Left forelimb (tissue), 1 donor: ENCODE measurements at regions not wholly inside any gene's neighbourhood (a gene's known extent, or its start where the extent isn't known, plus 50 kb on each side); places are given as distances from the start of the nearest gene placed in this dataset.
A peak's percentile ranks its signal among the peaks of the same experiment; 100 is the strongest.

Source experiments
- DNase-seq: peaks from one replicate; pipeline ENCODE4 v3.0.0-alpha.2; 2018; ENCODE audit warnings: low spot score

DNA sequence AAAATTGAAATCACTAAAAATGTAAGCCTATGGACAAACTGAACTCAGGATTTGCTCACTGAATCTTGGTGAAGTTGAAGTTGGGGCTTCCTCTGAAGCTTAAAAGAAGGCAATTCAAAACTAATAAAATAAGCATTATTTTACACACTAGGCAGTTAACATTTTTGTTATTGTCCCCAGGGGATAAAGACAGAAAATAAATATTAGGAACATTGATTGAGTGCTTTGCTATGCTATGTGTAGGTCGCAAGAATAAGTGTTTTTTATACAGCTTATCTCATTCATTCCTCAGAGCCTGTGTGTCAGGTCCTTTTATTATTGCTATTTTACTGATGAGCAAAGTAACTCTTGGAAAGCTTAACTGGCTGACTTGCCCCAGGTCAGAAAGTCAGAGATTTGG lies 82.2 kb downstream of the ZNF608 start:
- no peak for DNase-seq

DNA sequence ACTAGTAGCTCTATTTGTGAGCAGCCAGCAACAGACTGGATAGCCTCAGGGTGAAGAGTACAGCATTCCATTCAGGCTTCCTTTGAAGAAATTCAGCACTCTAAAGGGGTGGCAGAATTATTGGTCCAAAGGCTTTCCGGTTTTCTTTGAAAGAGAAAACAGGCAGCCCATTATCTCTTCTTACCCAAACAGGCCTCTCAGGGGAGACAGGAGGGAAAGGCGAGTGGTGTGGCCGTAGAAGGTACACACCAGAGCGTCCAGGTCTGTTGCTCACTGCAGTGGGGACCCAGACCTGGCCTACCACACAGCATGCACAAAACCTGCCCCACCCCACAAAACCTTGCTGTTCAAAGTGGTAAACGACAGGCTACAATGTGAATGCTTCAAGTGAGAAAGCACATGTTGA lies 83.3 kb downstream of the ZNF608 start:
- no peak for DNase-seq

GRCh38 chr5:124662181-124662781 lies 84.2 kb downstream of the ZNF608 start:
- no peak for DNase-seq

DNA sequence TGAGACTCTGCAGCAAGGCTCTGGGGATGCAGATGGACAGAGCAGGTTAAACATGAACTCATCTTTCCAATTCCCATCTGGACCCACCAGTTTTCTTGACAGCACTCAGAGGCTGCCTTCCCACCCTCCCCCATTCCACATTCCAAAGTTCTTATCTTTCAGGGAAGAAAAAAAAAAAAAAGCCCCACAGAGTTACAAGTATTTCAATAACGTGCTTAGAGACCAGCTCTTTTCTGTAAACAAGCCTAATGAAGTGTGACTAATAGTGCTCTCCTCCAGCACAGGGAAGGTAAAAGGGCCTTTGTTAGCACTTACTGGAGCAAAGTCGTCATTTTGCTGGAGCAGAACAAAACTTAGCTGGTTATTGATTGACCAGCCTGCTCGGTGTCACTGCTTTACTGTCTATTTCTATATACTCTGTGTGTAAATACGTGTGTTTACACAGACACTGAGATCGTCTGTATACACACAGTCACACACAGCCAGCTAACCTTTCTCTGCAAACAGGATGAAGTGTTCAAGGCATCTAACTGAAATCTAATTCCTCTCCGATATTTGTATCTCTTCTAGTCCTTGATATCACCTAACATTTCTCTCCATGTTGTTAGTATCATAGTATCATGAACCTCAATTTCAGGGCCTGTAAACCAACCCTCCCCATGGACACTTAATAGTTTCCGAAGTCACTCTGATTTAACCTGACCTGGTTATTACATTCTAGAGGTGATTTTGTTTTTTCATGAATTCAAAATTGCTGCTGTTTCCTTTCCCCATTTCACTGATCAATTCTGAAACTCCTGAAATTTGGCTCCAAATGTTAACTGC lies 84.9 kb downstream of the ZNF608 start:
- DNase-seq, result no peak

DNA sequence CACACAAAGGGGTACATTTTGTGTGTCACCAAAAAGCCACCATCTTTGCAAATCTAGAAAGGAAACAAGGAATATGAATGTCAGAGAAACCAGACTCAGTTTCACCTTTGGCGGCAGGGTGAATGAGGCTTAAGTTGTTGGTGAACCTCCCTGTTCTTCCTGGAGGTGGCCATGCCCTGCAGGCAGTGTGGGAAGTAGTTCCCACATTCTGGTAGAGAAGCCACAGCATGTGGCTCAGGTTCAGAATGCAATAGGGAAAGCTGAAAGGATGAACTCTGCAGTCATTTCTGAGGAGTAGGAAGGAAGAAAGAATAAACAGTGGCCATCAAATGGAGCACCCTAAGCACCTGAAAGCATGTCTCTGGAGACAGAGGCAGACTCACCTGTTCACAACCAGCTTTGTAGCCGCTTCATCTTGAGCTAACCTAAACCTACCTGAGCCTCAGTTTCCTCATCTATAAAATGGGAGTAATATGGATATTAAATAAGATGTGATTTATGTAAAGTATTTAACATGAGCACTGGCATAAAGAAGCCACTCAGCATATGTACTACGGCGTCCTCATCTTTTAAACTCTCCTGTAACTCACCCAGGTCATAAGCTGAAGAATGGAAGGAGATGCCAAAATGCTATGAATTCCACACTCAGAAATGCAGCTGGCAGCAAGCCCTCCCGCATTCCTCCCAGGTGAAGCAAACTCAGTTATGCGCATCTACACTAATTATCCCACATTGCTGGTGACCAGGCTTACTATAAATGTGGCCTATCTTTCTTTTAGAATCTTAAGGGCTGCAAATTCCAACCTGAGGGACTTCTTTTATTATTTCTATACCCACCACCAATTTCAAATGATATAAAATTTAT lies 86.0 kb downstream of the ZNF608 start:
- DNase-seq, result no peak

DNA sequence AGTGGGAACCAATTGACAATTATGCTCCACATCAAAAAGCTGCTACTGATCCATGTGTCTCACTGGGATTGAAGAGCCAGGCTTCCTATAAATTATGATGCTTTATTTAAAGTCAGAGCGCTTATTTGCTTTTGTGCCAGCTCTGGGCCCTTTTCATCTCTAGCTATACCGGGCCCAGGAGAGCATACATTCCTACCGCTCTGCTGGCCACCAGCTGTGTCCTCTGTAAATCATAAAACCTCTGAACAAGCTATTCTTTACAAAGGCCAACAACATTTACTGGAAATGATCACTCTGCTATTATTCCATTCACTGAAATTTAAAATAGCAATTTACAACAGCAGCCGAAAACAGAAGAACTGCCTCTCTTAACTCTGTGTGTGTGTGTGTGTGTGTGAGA lies 86.6 kb downstream of the ZNF608 start:
- DNase-seq, result no peak

DNA sequence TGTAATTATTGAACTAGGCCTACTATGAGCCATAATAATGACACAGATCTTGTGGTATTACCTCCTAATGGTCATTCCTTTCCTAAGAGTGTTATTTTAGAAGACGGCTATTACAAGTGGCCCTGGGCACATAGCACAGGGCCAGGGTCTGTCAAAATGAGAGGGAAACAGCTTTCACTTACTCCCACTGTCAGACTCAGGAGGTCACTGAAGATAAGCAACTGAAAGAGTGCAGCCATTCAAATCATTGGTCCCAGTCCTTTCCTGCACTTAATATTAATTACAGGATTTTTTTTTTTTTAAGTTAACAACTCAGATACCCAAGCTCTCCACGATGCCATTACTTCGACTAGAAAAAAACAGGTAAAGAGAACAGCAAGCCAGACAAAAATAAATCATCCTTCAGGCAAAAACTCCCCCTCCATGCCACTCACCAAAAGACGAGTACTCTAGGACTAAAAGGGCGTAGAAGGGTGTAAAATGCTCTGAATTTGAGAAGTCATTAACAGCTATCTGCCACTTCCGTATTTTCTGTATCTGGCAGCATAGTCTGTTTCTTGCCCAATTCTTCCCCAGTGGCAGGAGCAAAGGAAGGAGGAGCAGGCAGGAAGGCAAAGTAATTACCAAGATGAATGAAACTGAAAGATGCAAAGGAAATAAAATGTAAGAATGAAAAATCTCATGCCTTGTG lies 87.4 kb downstream of the ZNF608 start:
- no peak for DNase-seq

DNA sequence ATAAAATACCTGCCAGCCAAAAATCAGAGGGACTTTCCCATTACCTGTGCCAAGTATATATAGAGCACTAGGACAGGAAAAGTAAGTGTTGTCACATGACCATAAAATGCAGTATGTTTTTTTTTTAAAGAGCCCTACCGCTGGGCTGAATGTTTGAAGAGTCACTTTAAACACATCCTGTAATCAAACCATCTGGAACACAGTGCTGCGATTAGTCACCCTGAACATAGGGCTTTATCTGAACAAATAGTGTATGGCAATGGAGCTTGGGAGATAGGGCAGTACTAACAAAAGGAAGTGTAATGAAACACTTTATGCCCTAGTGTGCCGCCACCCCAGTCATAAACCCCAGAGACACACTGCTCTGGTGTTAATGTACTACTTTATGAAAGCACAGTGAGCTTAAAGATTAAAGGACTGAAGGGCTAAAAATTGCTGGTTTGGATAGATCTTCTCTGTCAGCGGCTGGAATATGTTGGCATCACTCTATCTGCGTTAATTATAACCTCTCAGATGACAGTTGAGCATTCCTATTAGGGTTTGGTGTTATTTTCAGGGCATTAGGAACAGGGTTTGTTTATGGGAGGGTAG lies 90.4 kb downstream of the ZNF608 start:
- DNase-seq, result no peak

- DNase-seq, result no peak
Measured at GRCh38 chr5:124655251-124655917, 91.1 kb downstream of the ZNF608 start.

- DNase-seq, result no peak
Measured at GRCh38 chr5:124654418-124654817, 92.0 kb downstream of the ZNF608 start.

DNA sequence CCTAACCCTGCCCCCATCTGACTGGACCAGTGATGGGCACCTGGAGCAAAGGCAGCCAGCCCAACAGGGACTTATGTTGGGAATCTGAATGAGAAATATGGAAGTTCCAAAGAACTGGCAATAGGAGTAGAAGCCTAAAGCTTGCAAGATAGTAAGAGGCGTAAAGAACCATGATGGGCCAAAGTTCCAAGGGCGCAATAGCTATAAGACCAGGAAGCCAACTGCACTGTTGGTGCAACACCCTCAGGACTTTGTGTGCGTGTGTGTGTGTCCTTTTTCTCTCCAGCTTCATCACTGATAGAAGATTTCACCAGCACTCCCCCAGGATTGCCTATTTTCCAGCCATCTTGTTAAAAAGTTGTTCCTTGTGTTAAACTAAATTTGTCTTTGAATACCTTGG lies 92.8 kb downstream of the ZNF608 start:
- no peak for DNase-seq

GRCh38 chr5:124652892-124653441 lies 93.5 kb downstream of the ZNF608 start:
- no peak for DNase-seq

DNA sequence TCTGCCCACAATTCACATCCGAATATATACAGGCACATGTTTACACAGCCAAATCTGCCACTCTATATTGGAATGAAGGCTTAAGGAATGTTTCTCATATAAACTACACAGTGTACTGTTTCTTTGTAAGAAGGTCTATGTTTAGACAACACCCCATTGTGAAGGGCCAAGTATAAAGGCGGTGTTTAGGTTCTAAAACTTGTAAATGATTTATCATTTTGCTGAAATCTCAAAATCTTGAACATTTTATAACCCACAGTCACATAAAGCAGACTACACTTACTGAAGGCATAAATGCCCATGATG lies 94.0 kb downstream of the ZNF608 start:
- DNase-seq, result no peak

GRCh38 chr5:124651663-124652513 lies 94.6 kb downstream of the ZNF608 start:
- DNase-seq, result peak; percentile 91

DNA sequence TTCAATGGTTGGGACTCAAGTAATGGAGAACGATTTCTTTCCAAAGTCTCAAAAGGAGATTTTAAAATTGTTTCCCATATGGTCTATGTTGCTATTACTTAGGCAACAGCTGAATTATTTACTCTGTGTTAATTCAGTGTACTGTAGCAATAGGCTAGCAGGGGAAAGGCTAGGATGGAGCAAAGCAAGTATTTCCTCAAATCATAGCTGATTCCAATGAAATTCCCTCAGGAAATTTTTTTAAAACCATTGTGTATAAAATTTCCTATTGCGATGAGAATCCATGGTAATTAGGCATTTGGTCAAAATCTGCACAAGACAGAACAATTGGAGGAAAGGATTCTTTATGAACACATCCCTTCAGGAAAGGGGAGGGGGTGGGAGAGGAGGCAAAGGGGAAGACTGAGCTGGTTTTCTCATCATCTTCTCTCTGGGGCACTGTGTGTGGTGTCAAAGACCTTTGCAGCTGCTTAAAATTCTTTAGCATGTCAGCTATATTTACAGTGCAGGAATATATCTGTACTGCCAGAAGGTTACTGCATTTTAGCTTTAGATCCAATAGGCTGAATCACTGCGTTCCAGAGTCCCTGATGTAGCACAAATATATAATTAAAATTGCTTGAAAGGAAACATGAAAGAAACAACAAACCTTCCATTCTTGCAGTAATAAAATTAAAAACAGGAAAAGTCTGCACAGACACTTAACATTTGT lies 95.3 kb downstream of the ZNF608 start:
- no peak for DNase-seq

DNA sequence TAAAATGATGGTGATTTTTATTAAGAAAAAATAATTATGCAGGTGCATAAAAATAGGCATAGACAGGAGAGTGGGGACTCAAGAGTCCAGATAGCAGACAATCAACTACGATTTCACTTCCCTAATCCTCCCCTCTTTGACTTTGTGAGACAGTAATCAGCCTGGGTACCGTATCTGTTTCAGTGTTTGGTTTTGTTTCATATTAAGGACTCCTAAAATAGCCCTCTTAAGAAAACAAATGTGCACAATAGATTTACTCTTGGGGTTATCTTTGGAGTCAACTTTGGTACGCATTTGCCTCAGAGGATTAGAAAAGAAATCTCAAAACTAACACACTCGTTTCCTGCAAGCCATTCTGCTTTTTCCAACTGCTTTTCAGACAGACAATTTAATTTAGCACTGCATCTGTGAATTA lies 96.3 kb downstream of the ZNF608 start:
- DNase-seq, result no peak

DNA sequence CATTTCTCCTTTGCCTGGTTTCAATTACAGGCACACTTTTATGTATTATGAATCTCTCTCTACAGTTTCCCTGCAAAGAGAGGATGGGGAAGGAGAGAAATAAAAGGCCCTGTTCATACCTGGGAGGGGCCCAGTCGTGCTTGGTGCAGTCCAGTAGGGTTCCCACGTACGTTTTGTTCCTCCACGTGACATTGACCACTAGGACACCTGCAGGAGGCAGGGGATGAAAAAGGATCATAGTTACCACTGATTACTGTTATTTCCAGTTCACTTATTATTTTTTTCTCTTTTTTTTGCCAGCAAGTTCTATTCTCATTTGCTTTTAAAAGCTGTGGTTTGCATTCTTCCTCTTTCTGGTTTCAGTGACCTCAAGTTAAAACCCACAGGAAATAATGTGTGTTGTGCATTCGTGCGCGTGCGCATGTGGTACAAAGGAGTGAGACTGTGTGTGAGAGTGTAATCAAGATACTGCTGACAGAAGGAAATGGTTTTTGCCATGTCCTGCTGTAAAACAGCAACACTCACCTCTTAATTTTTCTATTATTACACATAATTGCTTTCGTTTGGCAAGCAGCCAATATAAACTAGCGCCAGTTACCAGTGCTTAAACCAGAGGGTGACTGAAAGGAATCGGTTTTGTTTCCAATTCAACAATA lies 96.8 kb downstream of the ZNF608 start:
- DNase-seq, result no peak

GRCh38 chr5:124648902-124649467 lies 97.5 kb downstream of the ZNF608 start:
- no peak for DNase-seq

GRCh38 chr5:124647352-124647751 lies 99.1 kb downstream of the ZNF608 start:
- no peak for DNase-seq
